SK-N-MC (cell line): ENCODE measurements at regions not wholly inside any gene's neighbourhood (a gene's known extent, or its start where the extent isn't known, plus 50 kb on each side); places are given as distances from the start of the nearest gene placed in this dataset.

Experiments used
- EZH2 ChIP-seq: fragments of 200-600 bp; sonication (generic); IDR thresholded peaks from one replicate; pipeline ENCODE4 v1.6.1; 2017; ENCODE audit warnings: antibody characterized with exemption
- POLR2AphosphoS5 ChIP-seq: IDR thresholded peaks from 2 replicates; pipeline ENCODE4 v1.6.1; 2012; ENCODE audit warnings: mild to moderate bottlenecking, low read depth, low read length, borderline replicate concordance

GRCh38 chr1:166327886-166328285 lies 161.1 kb upstream of the FAM78B start:
- TF ChIP-seq EZH2 (no peak), POLR2AphosphoS5 (no peak)
